ENCODE measurements at regions not wholly inside any gene's neighbourhood (a gene's known extent, or its start where the extent isn't known, plus 50 kb on each side); places are given as distances from the start of the nearest gene placed in this dataset.
"Not testable (repeated sequence)": the region's sequence is repeated elsewhere in the genome, so short reads cannot be mapped to it uniquely, and the experiment has no call there.

- DNase-seq = no peak
- H3K9me3 ChIP-seq = no peaks in the 10 kb centered on the region
- TF ChIP-seq CTCF (IDR thresholded peaks at IDR 0.05) = no peak
- no peaks in the 10 kb centered on the region for H3K4me1 ChIP-seq
- H3K4me3 ChIP-seq = no peak overlapping the region
- no peaks in the 10 kb centered on the region for H3K27me3 ChIP-seq
- intact Hi-C loops (cut with DNase I; ENCODE audit: low total_unique reads) = no loop called here
- H3K36me3 ChIP-seq = peaks cover 0 to 5% (median 0%) of the 10 kb centered on the region in 3 donors
- H3K27ac ChIP-seq = no peak overlapping the region
Measured at GRCh38 chr19:20412846-20413245, 152.7 kb downstream of the ZNF737 start.

GRCh38 chr19:20397292-20397691, 168.3 kb downstream of the ZNF737 start:
- Histone ChIP-seq H3K9me3 (peaks cover 2 to 93% (median 43%) of the 10 kb centered on the region in 3 donors), H3K4me1 (no peaks in the 10 kb centered on the region), H3K36me3 (peaks cover 7 to 50% (median 29%) of the 10 kb centered on the region in 3 donors), H3K4me3 (no peak overlapping the region), H3K27ac (no peak overlapping the region), H3K27me3 (no peaks in the 10 kb centered on the region)
- intact Hi-C loops (cut with DNase I; ENCODE audit: low total_unique reads) = no loop called here
- TF ChIP-seq CTCF (IDR thresholded peaks at IDR 0.05) = no peak
- no peak for DNase-seq

- Histone ChIP-seq H3K9me3 (peaks cover 0 to 68% (median 10%) of the 10 kb centered on the region in 3 donors), H3K36me3 (no peaks in the 10 kb centered on the region), H3K27me3 (no peaks in the 10 kb centered on the region), H3K4me3 (no peak overlapping the region), H3K4me1 (no peaks in the 10 kb centered on the region), H3K27ac (no peak overlapping the region)
- TF ChIP-seq CTCF (IDR thresholded peaks at IDR 0.05) = no peak
- no peak for DNase-seq
- intact Hi-C loops (cut with DNase I; ENCODE audit: low total_unique reads) = no loop called here
Measured at GRCh38 chr19:20388706-20389225, 176.8 kb downstream of the ZNF737 start.

GRCh38 chr19:20385061-20385460, 180.5 kb downstream of the ZNF737 start:
- Histone ChIP-seq H3K9me3 (peaks cover 0 to 48% (median 0%) of the 10 kb centered on the region in 3 donors), H3K27me3 (no peaks in the 10 kb centered on the region), H3K36me3 (no peaks in the 10 kb centered on the region), H3K27ac (no peak overlapping the region), H3K4me1 (no peaks in the 10 kb centered on the region), H3K4me3 (no peak overlapping the region)
- TF ChIP-seq CTCF (IDR thresholded peaks at IDR 0.05) = no peak
- intact Hi-C loops (cut with DNase I; ENCODE audit: low total_unique reads) = no loop called here
- DNase-seq = no peak

- Histone ChIP-seq H3K9me3 (peaks cover 0 to 5% (median 0%) of the 10 kb centered on the region in 3 donors), H3K36me3 (no peaks in the 10 kb centered on the region), H3K4me3 (no peak overlapping the region), H3K4me1 (no peaks in the 10 kb centered on the region), H3K27me3 (no peaks in the 10 kb centered on the region), H3K27ac (no peak overlapping the region)
- TF ChIP-seq CTCF (IDR thresholded peaks at IDR 0.05) = no peak
- intact Hi-C loops (cut with DNase I; ENCODE audit: low total_unique reads) = no loop called here
- DNase-seq = no peak
Measured at GRCh38 chr19:20371911-20372310, 193.7 kb downstream of the ZNF737 start.

- H3K4me1 ChIP-seq; H3K27me3 ChIP-seq; H3K27ac ChIP-seq; DNase-seq; H3K4me3 ChIP-seq; H3K9me3 ChIP-seq; H3K36me3 ChIP-seq; intact Hi-C loops (cut with DNase I; ENCODE audit: low total_unique reads): not testable (repeated sequence)
Measured at GRCh38 chr19:20371304-20371703, 194.3 kb downstream of the ZNF737 start.
